Right lobe of liver (tissue), 6 donors: ENCODE measurements at regions not wholly inside any gene's neighbourhood (a gene's known extent, or its start where the extent isn't known, plus 50 kb on each side); places are given as distances from the start of the nearest gene placed in this dataset.
A peak's percentile ranks its signal among the peaks of the same experiment; 100 is the strongest.

ENCODE experiments used
- ATAC-seq, 4 donors: fragments of 200-7000 bp; cut with Tn5 transposase; one replicate each; pipeline ENCODE4 v1.9.1; 2020; ENCODE audit warnings: mild to moderate bottlenecking in 4 of 4, moderate library complexity in 4 of 4
- DNase-seq, 3 donors: peaks; one replicate each; pipeline ENCODE4 v3.0.0-alpha.2; 2020
- H3K27ac ChIP-seq, 3 donors: fragments of 200-600 bp; one replicate each; pipeline ENCODE4 v1.8.0; 2022
- H3K27me3 ChIP-seq, 2 donors: fragments of 200-600 bp; one replicate each; pipeline ENCODE4 v1.8.0; 2022
- H3K36me3 ChIP-seq, 4 donors: fragments of 200-600 bp; sonication (generic) in 1 of 4; one replicate each; pipeline versions ENCODE4 v1.5.1 to v1.8.0; 2017 to 2022; ENCODE audit warnings: control low read depth in 1 of 4
- H3K4me1 ChIP-seq, 4 donors: fragments of 200-600 bp; sonication (generic) in 1 of 4; one replicate each; pipeline versions ENCODE4 v1.5.1 to v1.8.0; 2017 to 2022; ENCODE audit warnings: control low read depth in 1 of 4
- H3K4me3 ChIP-seq, 3 donors: fragments of 200-600 bp; one replicate each; pipeline ENCODE4 v1.8.0; 2022
- H3K9me3 ChIP-seq, 4 donors: fragments of 200-600 bp; sonication (generic) in 1 of 4; one replicate each; pipeline versions ENCODE4 v1.5.1 to v1.8.0; 2017 to 2022; ENCODE audit warnings: control low read depth in 1 of 4
- POLR2A ChIP-seq: fragments of 450-650 bp; IDR thresholded peaks from one replicate; pipeline ENCODE4 v1.6.1; 2017; ENCODE audit warnings: antibody characterized with exemption, mild to moderate bottlenecking
- WGBS: methylation state at CpG from one replicate; pipeline ENCODE4 v1.1.6; 2018; ENCODE audit warnings: low coverage, low lambda C conversion rate; ENCODE audit not compliant: insufficient coverage; ENCODE audit errors: missing lambda C conversion rate; 5-methylcytosine and 5-hydroxymethylcytosine counted together
- intact Hi-C, 2 donors: fragments of 100-400 bp; cut with DNase I; formaldehyde crosslinking; loops; one replicate each; pipeline versions ENCODE4 v1.11.2 to v1.14.1; 2022
- TF ChIP-seq, protein P1 (sequence below), 4 donors: fragments of 200-600 bp in 3 of 4; fragments of 450-650 bp in 1 of 4; IDR thresholded peaks; one replicate each; pipeline versions ENCODE4 v1.5.1 to v1.8.0; 2016 to 2022; ENCODE audit warnings: antibody characterized with exemption in 4 of 4, mild to moderate bottlenecking in 2 of 4
- donor health status: DM: no; HTN: yes; CAD: no.
- donor health status: DM: no; HTN: no; CAD: no.
- donor health status: DM: no; HTN: no; CAD: no.
- donor health status: DM: no; HTN: yes; CAD: no.
- donor health status: DM: no; HTN: yes; CAD: no.

DNA sequence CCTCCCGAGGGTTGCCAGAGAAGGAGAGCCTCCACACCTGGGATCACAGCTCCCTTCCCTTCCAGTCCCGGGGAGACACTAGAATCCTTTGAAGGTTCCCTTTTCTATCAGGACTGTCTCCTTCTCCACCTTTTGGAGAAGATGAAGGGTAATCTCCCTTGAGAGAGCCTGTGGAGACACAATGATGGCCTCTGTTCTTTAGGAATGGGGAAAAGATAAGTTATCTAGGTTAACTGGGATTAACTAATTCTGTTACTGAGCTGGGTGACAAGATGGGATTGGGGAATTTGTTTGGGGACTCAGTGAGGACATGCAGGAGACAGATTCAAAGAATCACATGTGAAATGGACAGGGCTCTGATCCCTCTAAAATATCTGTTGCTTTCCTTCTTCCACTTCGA lies 181.1 kb upstream of the BMPER start:
- TF ChIP-seq POLR2A = no peak
- TF ChIP-seq, protein P1, sequence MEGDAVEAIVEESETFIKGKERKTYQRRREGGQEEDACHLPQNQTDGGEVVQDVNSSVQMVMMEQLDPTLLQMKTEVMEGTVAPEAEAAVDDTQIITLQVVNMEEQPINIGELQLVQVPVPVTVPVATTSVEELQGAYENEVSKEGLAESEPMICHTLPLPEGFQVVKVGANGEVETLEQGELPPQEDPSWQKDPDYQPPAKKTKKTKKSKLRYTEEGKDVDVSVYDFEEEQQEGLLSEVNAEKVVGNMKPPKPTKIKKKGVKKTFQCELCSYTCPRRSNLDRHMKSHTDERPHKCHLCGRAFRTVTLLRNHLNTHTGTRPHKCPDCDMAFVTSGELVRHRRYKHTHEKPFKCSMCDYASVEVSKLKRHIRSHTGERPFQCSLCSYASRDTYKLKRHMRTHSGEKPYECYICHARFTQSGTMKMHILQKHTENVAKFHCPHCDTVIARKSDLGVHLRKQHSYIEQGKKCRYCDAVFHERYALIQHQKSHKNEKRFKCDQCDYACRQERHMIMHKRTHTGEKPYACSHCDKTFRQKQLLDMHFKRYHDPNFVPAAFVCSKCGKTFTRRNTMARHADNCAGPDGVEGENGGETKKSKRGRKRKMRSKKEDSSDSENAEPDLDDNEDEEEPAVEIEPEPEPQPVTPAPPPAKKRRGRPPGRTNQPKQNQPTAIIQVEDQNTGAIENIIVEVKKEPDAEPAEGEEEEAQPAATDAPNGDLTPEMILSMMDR (IDR thresholded peaks at IDR 0.05) = no peak

DNA sequence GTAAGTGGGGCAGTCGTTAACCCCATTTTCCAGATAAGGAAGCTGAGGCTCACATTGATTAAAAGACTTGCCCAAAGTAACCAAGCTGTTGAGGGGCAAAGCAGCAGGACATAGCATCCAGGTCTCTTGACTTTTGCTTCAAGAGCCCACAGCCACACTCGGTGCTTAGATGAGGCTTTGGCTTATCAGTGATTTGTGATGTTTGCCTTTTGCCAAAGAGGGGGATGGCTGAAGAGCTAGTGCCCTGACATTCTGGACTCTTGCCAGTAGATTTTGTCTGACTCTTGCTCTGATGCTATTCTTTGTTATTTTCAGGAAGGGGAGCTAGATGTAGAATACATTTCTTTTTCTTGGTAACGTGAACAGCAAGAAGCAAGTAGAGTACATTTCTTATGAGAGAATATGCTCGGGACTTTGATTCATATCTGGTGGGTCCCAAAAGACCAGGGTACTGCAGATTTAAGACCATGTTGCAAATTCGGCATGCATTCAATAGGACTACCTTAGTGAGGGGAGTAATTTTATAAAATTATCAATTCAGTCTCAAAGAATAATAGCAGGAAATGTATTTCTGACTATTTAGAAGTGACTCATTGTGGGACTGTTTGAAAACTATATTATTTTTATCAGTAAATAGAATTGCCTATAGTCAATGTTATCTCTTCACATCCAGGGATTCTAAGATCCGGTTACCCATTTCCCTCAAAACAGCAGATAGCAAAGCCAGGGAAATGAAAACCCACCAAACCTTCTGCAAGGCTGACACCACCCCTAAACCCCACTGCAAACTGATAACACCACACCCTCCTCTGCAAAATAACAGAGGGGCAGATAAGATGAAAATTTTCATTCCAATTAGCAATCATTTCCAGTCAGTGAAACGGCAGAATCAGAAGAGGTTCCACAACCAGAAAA lies 180.0 kb upstream of the BMPER start:
- 54% methylated on average over 7 of the region's 7 CpGs for WGBS
- no peaks in the 10 kb centered on the region for H3K9me3 ChIP-seq
- no peaks in the 10 kb centered on the region for H3K27me3 ChIP-seq
- H3K4me1 ChIP-seq = no peaks in the 10 kb centered on the region
- TF ChIP-seq POLR2A = no peak
- TF ChIP-seq, protein P1 (IDR thresholded peaks at IDR 0.05) = no peak
- no peak overlapping the region for H3K4me3 ChIP-seq
- no peaks in the 10 kb centered on the region for H3K36me3 ChIP-seq
- no peak overlapping the region for H3K27ac ChIP-seq
- ATAC-seq = peak in 3 of 4 donors; percentile 24 to 39 (median 33)
- intact Hi-C loops = no loop called here
- no peak for DNase-seq

More for the DNA sequence above, 181.1 kb upstream of the BMPER start:
- intact Hi-C loops = no loop called here
- WGBS = 75% methylated on average over 2 of the region's 3 CpGs
- no peak overlapping the region for H3K4me3 ChIP-seq
- no peaks in the 10 kb centered on the region for H3K4me1 ChIP-seq
- H3K27me3 ChIP-seq = no peaks in the 10 kb centered on the region
- ATAC-seq = no peak
- H3K27ac ChIP-seq = no peak overlapping the region
- H3K36me3 ChIP-seq = no peaks in the 10 kb centered on the region
- DNase-seq = no peak
- no peaks in the 10 kb centered on the region for H3K9me3 ChIP-seq

DNA sequence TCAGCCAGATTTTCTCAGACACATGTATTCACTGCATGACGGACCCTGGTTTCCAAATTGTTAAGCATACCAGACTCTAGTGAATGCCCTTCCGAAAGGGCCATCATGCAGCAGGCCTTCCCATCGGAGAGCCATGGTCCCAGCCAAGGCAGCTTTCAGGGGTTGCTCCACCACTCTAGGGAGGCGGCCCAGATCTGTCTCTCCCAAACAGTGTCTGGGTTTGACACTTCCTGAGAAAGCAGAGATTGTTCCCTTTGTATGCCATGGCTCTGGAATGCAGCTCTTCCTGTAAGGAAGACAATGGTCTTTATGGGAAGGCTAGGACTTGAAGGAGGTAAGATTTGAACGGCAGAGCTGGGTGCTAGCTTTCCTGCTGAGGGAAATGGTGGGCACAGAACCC lies 178.8 kb upstream of the BMPER start:
- Histone ChIP-seq H3K9me3 (no peaks in the 10 kb centered on the region), H3K27me3 (no peaks in the 10 kb centered on the region), H3K36me3 (no peaks in the 10 kb centered on the region), H3K4me1 (no peaks in the 10 kb centered on the region), H3K4me3 (no peak overlapping the region), H3K27ac (peak overlapping the region in 1 of 3 donors; percentile 69)
- 79% methylated on average over 2 of the region's 5 CpGs for WGBS
- ATAC-seq = peak; percentile 27 to 48 (median 41)
- DNase-seq = no peak
- intact Hi-C loops = no loop called here
- no peak for TF ChIP-seq POLR2A
- TF ChIP-seq, protein P1 (IDR thresholded peaks at IDR 0.05) = no peak

DNA sequence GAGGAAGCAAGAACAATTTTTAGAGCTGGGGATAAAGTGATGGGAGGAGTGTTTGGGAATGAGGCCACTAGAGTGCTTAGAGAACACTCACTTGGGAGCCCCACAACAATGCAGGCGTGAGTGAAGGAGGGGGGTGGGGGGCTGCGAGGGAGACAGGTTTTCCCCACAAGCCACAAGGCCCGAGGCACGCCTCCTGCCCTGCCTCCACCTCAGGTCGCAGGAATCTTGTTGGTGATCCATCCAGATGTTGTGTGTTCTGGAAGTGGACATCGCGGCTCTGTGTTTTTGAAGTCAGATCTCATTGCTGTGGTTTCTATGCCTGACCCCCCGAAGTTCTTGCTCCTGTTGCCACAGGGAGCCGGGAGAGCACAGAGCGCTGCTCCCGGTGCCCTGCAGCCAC lies 178.0 kb upstream of the BMPER start:
- intact Hi-C loops = no loop called here
- ATAC-seq = no peak
- Histone ChIP-seq H3K27ac (peak overlapping the region in 1 of 3 donors; percentile 69), H3K4me1 (peaks cover 0 to 6% (median 0%) of the 10 kb centered on the region in 4 donors), H3K27me3 (no peaks in the 10 kb centered on the region), H3K36me3 (no peaks in the 10 kb centered on the region), H3K4me3 (no peak overlapping the region), H3K9me3 (no peaks in the 10 kb centered on the region)
- WGBS = 64% methylated on average over 3 of the region's 11 CpGs
- no peak for DNase-seq
- TF ChIP-seq, protein P1 (IDR thresholded peaks at IDR 0.05) = no peak
- no peak for TF ChIP-seq POLR2A
